Gastroesophageal sphincter (tissue), 3 donors: ENCODE measurements at regions not wholly inside any gene's neighbourhood (a gene's known extent, or its start where the extent isn't known, plus 50 kb on each side); places are given as distances from the start of the nearest gene placed in this dataset.

Experiments
- EP300 ChIP-seq: sonication (generic); formaldehyde crosslinking; IDR thresholded peaks from one replicate; pipeline ENCODE4 v1.6.1; 2017; ENCODE audit warnings: antibody characterized with exemption, mild to moderate bottlenecking
- POLR2A ChIP-seq, 2 donors: fragments of 450-650 bp; IDR thresholded peaks; one replicate each; pipeline ENCODE4 v1.6.1; 2017; ENCODE audit warnings: antibody characterized with exemption in 2 of 2, mild to moderate bottlenecking in 2 of 2, moderate library complexity in 1 of 2
- POLR2AphosphoS5 ChIP-seq: sonication (generic); formaldehyde crosslinking; IDR thresholded peaks from one replicate; pipeline ENCODE4 v1.6.1; 2017; ENCODE audit warnings: antibody characterized with exemption
- TF ChIP-seq, protein P1 (sequence below), 4 experiments: fragments of 200-600 bp in 2 of 4; fragments of 450-650 bp in 2 of 4; sonication (generic) in 1 of 4; IDR thresholded peaks; one replicate each; pipeline ENCODE4 v1.5.1; 2017 to 2019; ENCODE audit warnings: antibody characterized with exemption in 4 of 4, mild to moderate bottlenecking in 2 of 4, moderate library complexity in 2 of 4

DNA sequence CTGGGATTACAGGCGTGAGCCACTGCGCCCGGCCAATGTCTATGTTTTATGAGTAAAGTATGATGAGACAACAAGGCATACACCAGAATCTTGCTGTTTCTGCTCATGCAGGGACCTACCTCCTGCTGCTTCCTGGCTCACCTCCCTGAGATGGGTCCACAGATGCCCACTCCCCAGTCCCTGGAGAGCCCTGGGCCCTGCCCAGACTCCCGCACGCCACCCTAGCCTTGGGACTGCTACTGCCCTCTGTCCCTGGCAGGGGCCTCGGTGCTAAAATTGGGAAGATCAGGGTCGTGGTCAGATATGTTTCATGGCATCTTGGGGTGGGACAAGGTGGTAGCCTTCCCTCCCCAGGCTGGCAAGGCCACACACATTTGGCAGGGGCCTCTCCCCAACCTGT lies 84.3 kb upstream of the BCOR start:
- no peak for TF ChIP-seq POLR2AphosphoS5
- no peak for TF ChIP-seq POLR2A (IDR thresholded peaks at IDR 0.05)
- no peak for TF ChIP-seq EP300
- TF ChIP-seq, protein P1, sequence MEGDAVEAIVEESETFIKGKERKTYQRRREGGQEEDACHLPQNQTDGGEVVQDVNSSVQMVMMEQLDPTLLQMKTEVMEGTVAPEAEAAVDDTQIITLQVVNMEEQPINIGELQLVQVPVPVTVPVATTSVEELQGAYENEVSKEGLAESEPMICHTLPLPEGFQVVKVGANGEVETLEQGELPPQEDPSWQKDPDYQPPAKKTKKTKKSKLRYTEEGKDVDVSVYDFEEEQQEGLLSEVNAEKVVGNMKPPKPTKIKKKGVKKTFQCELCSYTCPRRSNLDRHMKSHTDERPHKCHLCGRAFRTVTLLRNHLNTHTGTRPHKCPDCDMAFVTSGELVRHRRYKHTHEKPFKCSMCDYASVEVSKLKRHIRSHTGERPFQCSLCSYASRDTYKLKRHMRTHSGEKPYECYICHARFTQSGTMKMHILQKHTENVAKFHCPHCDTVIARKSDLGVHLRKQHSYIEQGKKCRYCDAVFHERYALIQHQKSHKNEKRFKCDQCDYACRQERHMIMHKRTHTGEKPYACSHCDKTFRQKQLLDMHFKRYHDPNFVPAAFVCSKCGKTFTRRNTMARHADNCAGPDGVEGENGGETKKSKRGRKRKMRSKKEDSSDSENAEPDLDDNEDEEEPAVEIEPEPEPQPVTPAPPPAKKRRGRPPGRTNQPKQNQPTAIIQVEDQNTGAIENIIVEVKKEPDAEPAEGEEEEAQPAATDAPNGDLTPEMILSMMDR (IDR thresholded peaks at IDR 0.05), result no peak
